ENCODE measurements at regions not wholly inside any gene's neighbourhood (a gene's known extent, or its start where the extent isn't known, plus 50 kb on each side); places are given as distances from the start of the nearest gene placed in this dataset.
A peak's percentile ranks its signal among the peaks of the same experiment; 100 is the strongest.

- H3K9ac ChIP-seq (ENCODE audit: low read length), result no peak overlapping the region
- no peak for TF ChIP-seq CTCF (IDR thresholded peaks at IDR 0.05; ENCODE audit: insufficient read depth, low read depth, low read length)
- TF ChIP-seq EZH2 (IDR thresholded peaks at IDR 0.05; ENCODE audit: insufficient read depth, low read length), result no peak
- no peaks in the 10 kb centered on the region for H3K79me2 ChIP-seq (ENCODE audit: insufficient read depth, low read length)
- H2AFZ ChIP-seq (ENCODE audit: low read depth, low read length), result no peak overlapping the region
- H3K36me3 Mint-ChIP-seq (ENCODE audit: low read depth, unreplicated experiment), result no peaks in the 10 kb centered on the region
- H3K36me3 ChIP-seq (ENCODE audit: insufficient read depth, low read length), result no peaks in the 10 kb centered on the region
- no peak overlapping the region for H3K4me2 ChIP-seq (ENCODE audit: low read length)
- H3K9me3 Mint-ChIP-seq (ENCODE audit: unreplicated experiment), result peaks cover 9% of the 10 kb centered on the region
- H3K4me1 Mint-ChIP-seq (ENCODE audit: low read depth, unreplicated experiment), result peaks cover 16% of the 10 kb centered on the region
- H3K9me3 ChIP-seq (ENCODE audit: insufficient read depth, low read depth, low read length), result no peaks in the 10 kb centered on the region
- DNase-seq (ENCODE audit: low read depth) (no peak), FAIRE-seq (no peak)
- no peak overlapping the region for H3K27ac ChIP-seq (ENCODE audit: low read depth, low read length)
- no peak overlapping the region for H3K27ac Mint-ChIP-seq (ENCODE audit: unreplicated experiment)
- no peaks in the 10 kb centered on the region for H3K27me3 Mint-ChIP-seq (ENCODE audit: low read depth, unreplicated experiment)
- H4K20me1 ChIP-seq (ENCODE audit: insufficient read depth, low read length), result no peaks in the 10 kb centered on the region
- no peak overlapping the region for H3K4me3 ChIP-seq (ENCODE audit: insufficient read depth, low read depth, low read length)
- no peak overlapping the region for H3K4me3 Mint-ChIP-seq (ENCODE audit: unreplicated experiment)
- H3K27me3 ChIP-seq (ENCODE audit: insufficient read depth, low read length), result peaks cover 7% of the 10 kb centered on the region
- H3K4me1 ChIP-seq (ENCODE audit: insufficient read depth, low read length), result peaks cover 9% of the 10 kb centered on the region
Observed at GRCh38 chr2:121856360-121856759, 100.9 kb downstream of the TSN start.

- H3K9me3 Mint-ChIP-seq (ENCODE audit: unreplicated experiment), result peaks cover 9% of the 10 kb centered on the region
- peaks cover 16% of the 10 kb centered on the region for H3K4me1 Mint-ChIP-seq (ENCODE audit: low read depth, unreplicated experiment)
- H4K20me1 ChIP-seq (ENCODE audit: insufficient read depth, low read length), result no peaks in the 10 kb centered on the region
- no peak overlapping the region for H3K9ac ChIP-seq (ENCODE audit: low read length)
- H3K79me2 ChIP-seq (ENCODE audit: insufficient read depth, low read length), result no peaks in the 10 kb centered on the region
- H3K4me1 ChIP-seq (ENCODE audit: insufficient read depth, low read length), result peaks cover 9% of the 10 kb centered on the region
- H3K27ac ChIP-seq (ENCODE audit: low read depth, low read length), result no peak overlapping the region
- H3K4me3 Mint-ChIP-seq (ENCODE audit: unreplicated experiment), result no peak overlapping the region
- H3K4me3 ChIP-seq (ENCODE audit: insufficient read depth, low read depth, low read length), result no peak overlapping the region
- no peak overlapping the region for H3K4me2 ChIP-seq (ENCODE audit: low read length)
- no peak overlapping the region for H2AFZ ChIP-seq (ENCODE audit: low read depth, low read length)
- no peaks in the 10 kb centered on the region for H3K9me3 ChIP-seq (ENCODE audit: insufficient read depth, low read depth, low read length)
- no peaks in the 10 kb centered on the region for H3K36me3 Mint-ChIP-seq (ENCODE audit: low read depth, unreplicated experiment)
- TF ChIP-seq EZH2 (IDR thresholded peaks at IDR 0.05; ENCODE audit: insufficient read depth, low read length), result no peak
- H3K27me3 ChIP-seq (ENCODE audit: insufficient read depth, low read length), result peaks cover 7% of the 10 kb centered on the region
- no peaks in the 10 kb centered on the region for H3K36me3 ChIP-seq (ENCODE audit: insufficient read depth, low read length)
- peak overlapping the region; percentile 64 for H3K27ac Mint-ChIP-seq (ENCODE audit: unreplicated experiment)
- no peaks in the 10 kb centered on the region for H3K27me3 Mint-ChIP-seq (ENCODE audit: low read depth, unreplicated experiment)
- no peak for FAIRE-seq
- no peak for DNase-seq (ENCODE audit: low read depth)
Observed at GRCh38 chr2:121858369-121858768, 102.9 kb downstream of the TSN start.

DNA sequence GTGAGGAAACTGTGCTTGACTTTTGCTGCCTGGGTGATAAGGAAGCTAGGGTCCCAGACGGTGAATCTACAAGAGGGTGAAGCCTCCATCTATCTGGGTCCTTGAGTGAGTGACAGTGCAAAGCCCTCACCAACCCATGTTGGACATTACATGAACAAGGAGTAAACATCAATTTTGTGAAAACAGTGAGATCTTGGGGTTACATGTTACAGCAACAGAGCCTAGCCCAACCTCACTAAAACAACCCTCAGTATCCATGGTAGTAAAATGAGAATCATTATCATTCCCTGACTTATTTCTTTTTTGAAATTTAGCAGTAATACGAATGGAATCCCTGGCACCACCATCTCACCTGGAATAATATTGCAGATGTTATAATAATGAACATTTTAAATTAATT, 103.4 kb downstream of the TSN start:
- no peak for FAIRE-seq
- H3K9me3 Mint-ChIP-seq (ENCODE audit: unreplicated experiment), result peaks cover 7% of the 10 kb centered on the region

More for the DNA sequence above, 103.4 kb downstream of the TSN start:
- no peak for DNase-seq (ENCODE audit: low read depth)
- H3K4me3 ChIP-seq (ENCODE audit: insufficient read depth, low read depth, low read length), result no peak overlapping the region
- H3K4me2 ChIP-seq (ENCODE audit: low read length), result no peak overlapping the region
- peaks cover 16% of the 10 kb centered on the region for H3K4me1 Mint-ChIP-seq (ENCODE audit: low read depth, unreplicated experiment)
- H3K9ac ChIP-seq (ENCODE audit: low read length), result no peak overlapping the region
- no peaks in the 10 kb centered on the region for H3K27me3 Mint-ChIP-seq (ENCODE audit: low read depth, unreplicated experiment)
- H3K9me3 ChIP-seq (ENCODE audit: insufficient read depth, low read depth, low read length), result no peaks in the 10 kb centered on the region
- peak overlapping the region; percentile 64 for H3K27ac Mint-ChIP-seq (ENCODE audit: unreplicated experiment)
- no peak overlapping the region for H2AFZ ChIP-seq (ENCODE audit: low read depth, low read length)
- H3K4me1 ChIP-seq (ENCODE audit: insufficient read depth, low read length), result peaks cover 9% of the 10 kb centered on the region
- no peaks in the 10 kb centered on the region for H4K20me1 ChIP-seq (ENCODE audit: insufficient read depth, low read length)
- no peak overlapping the region for H3K27ac ChIP-seq (ENCODE audit: low read depth, low read length)
- peaks cover 1% of the 10 kb centered on the region for H3K36me3 Mint-ChIP-seq (ENCODE audit: low read depth, unreplicated experiment)
- TF ChIP-seq EZH2 (IDR thresholded peaks at IDR 0.05; ENCODE audit: insufficient read depth, low read length) (no peak), CTCF (IDR thresholded peaks at IDR 0.05; ENCODE audit: insufficient read depth, low read depth, low read length) (no peak)
- H3K36me3 ChIP-seq (ENCODE audit: insufficient read depth, low read length), result no peaks in the 10 kb centered on the region
- H3K4me3 Mint-ChIP-seq (ENCODE audit: unreplicated experiment), result no peak overlapping the region
- peaks cover 7% of the 10 kb centered on the region for H3K27me3 ChIP-seq (ENCODE audit: insufficient read depth, low read length)
- no peaks in the 10 kb centered on the region for H3K79me2 ChIP-seq (ENCODE audit: insufficient read depth, low read length)
